ENCODE measurements at regions not wholly inside any gene's neighbourhood (a gene's known extent, or its start where the extent isn't known, plus 50 kb on each side); places are given as distances from the start of the nearest gene placed in this dataset.

- WGBS, result 59% methylated on average over 12 of the region's 12 CpGs
- peak overlapping the region; percentile 43 for H4K8ac ChIP-seq (ENCODE audit: low read length)
Observed at GRCh38 chr2:120464448-120464931, 118.6 kb downstream of the INHBB start.

GRCh38 chr2:120465012-120465700 is 119.2 kb downstream of the INHBB start:
- Histone ChIP-seq H2BK12ac (ENCODE audit: low read length in 2 of 2) (no peak overlapping the region), H2BK15ac (ENCODE audit: low read depth, poor library complexity, severe bottlenecking) (no peak overlapping the region), H3K23ac (ENCODE audit: low read length in 2 of 2) (no peak overlapping the region), H3K27me3 (ENCODE audit: control insufficient read depth in 1 of 2, insufficient read depth in 1 of 2, low read length in 2 of 2) (peaks cover 7 to 27% of the 10 kb centered on the region in 2 experiments), H3K36me3 (ENCODE audit: control insufficient read depth in 1 of 2, insufficient read depth in 2 of 2, low read depth in 1 of 2, low read length in 2 of 2) (no peaks in the 10 kb centered on the region), H4K91ac (ENCODE audit: low read length) (no peak overlapping the region), H4K8ac (ENCODE audit: low read length) (no peak overlapping the region), H2AFZ (ENCODE audit: low read depth, low read length) (no peak overlapping the region), H2AK5ac (ENCODE audit: low read length, severe bottlenecking) (no peak overlapping the region), H3K4ac (ENCODE audit: low read depth in 1 of 2, low read length in 2 of 2) (no peak overlapping the region), H3K9me3 (ENCODE audit: control insufficient read depth, low read length) (no peaks in the 10 kb centered on the region), H3K9ac (ENCODE audit: low read length) (no peak overlapping the region), H3K14ac (ENCODE audit: low read length in 2 of 2) (peak overlapping the region in 1 of 2 experiments; percentile 30), H2BK120ac (ENCODE audit: low read depth, low read length) (no peak overlapping the region), H3K4me2 (ENCODE audit: low read length, poor library complexity, severe bottlenecking) (no peak overlapping the region), H3K18ac (ENCODE audit: low read depth in 1 of 2, low read length in 2 of 2) (peak overlapping the region in 1 of 2 experiments; percentile 37), H3K27ac (ENCODE audit: low read length, poor library complexity, severe bottlenecking) (no peak overlapping the region), H3K4me3 (ENCODE audit: insufficient read depth in 1 of 2, low read depth in 1 of 2, low read length in 2 of 2) (no peak overlapping the region), H2BK5ac (ENCODE audit: low read depth, low read length, poor library complexity, severe bottlenecking) (no peak overlapping the region), H3K79me1 (replicated peaks; ENCODE audit: low read length, poor library complexity, severe bottlenecking) (no peaks in the 10 kb centered on the region), H3K4me1 (ENCODE audit: control insufficient read depth, insufficient read depth, low read depth, low read length) (peaks cover 7% of the 10 kb centered on the region)
- WGBS, result 93% methylated on average over 10 of the region's 11 CpGs
- no peak for DNase-seq

More at GRCh38 chr2:120464448-120464931, 118.6 kb downstream of the INHBB start:
- Histone ChIP-seq H3K9me3 (ENCODE audit: control insufficient read depth, low read length) (no peaks in the 10 kb centered on the region), H3K4me2 (ENCODE audit: low read length, poor library complexity, severe bottlenecking) (no peak overlapping the region), H2AK5ac (ENCODE audit: low read length, severe bottlenecking) (no peak overlapping the region), H3K36me3 (ENCODE audit: control insufficient read depth in 1 of 2, insufficient read depth in 2 of 2, low read depth in 1 of 2, low read length in 2 of 2) (no peaks in the 10 kb centered on the region), H3K4me3 (ENCODE audit: insufficient read depth in 1 of 2, low read depth in 1 of 2, low read length in 2 of 2) (no peak overlapping the region), H3K18ac (ENCODE audit: low read depth in 1 of 2, low read length in 2 of 2) (peak overlapping the region in 1 of 2 experiments; percentile 55), H2BK12ac (ENCODE audit: low read length in 2 of 2) (no peak overlapping the region), H3K14ac (ENCODE audit: low read length in 2 of 2) (no peak overlapping the region), H2BK120ac (ENCODE audit: low read depth, low read length) (no peak overlapping the region), H3K4ac (ENCODE audit: low read depth in 1 of 2, low read length in 2 of 2) (no peak overlapping the region), H3K23ac (ENCODE audit: low read length in 2 of 2) (no peak overlapping the region), H2BK15ac (ENCODE audit: low read depth, poor library complexity, severe bottlenecking) (no peak overlapping the region), H2BK5ac (ENCODE audit: low read depth, low read length, poor library complexity, severe bottlenecking) (no peak overlapping the region), H2AFZ (ENCODE audit: low read depth, low read length) (no peak overlapping the region), H3K9ac (ENCODE audit: low read length) (no peak overlapping the region), H3K79me1 (replicated peaks; ENCODE audit: low read length, poor library complexity, severe bottlenecking) (no peaks in the 10 kb centered on the region), H3K27me3 (ENCODE audit: control insufficient read depth in 1 of 2, insufficient read depth in 1 of 2, low read length in 2 of 2) (peaks cover 7 to 27% of the 10 kb centered on the region in 2 experiments), H4K91ac (ENCODE audit: low read length) (no peak overlapping the region), H3K4me1 (ENCODE audit: control insufficient read depth, insufficient read depth, low read depth, low read length) (peaks cover 7% of the 10 kb centered on the region), H3K27ac (ENCODE audit: low read length, poor library complexity, severe bottlenecking) (no peak overlapping the region)
- DNase-seq, result peak; percentile 33

GRCh38 chr2:120465701-120465988 is 119.7 kb downstream of the INHBB start:
- WGBS, result 39% methylated on average over 6 of the region's 6 CpGs
- Histone ChIP-seq H3K4me1 (ENCODE audit: control insufficient read depth, insufficient read depth, low read depth, low read length) (peaks cover 12% of the 10 kb centered on the region), H3K4me3 (ENCODE audit: insufficient read depth in 1 of 2, low read depth in 1 of 2, low read length in 2 of 2) (no peak overlapping the region), H2BK5ac (ENCODE audit: low read depth, low read length, poor library complexity, severe bottlenecking) (no peak overlapping the region), H3K23ac (ENCODE audit: low read length in 2 of 2) (no peak overlapping the region), H2AK5ac (ENCODE audit: low read length, severe bottlenecking) (no peak overlapping the region), H2AFZ (ENCODE audit: low read depth, low read length) (no peak overlapping the region), H2BK120ac (ENCODE audit: low read depth, low read length) (no peak overlapping the region), H3K4ac (ENCODE audit: low read depth in 1 of 2, low read length in 2 of 2) (no peak overlapping the region), H3K14ac (ENCODE audit: low read length in 2 of 2) (no peak overlapping the region), H4K8ac (ENCODE audit: low read length) (no peak overlapping the region), H4K91ac (ENCODE audit: low read length) (no peak overlapping the region), H2BK15ac (ENCODE audit: low read depth, poor library complexity, severe bottlenecking) (no peak overlapping the region), H3K36me3 (ENCODE audit: control insufficient read depth in 1 of 2, insufficient read depth in 2 of 2, low read depth in 1 of 2, low read length in 2 of 2) (no peaks in the 10 kb centered on the region), H3K4me2 (ENCODE audit: low read length, poor library complexity, severe bottlenecking) (no peak overlapping the region), H3K27me3 (ENCODE audit: control insufficient read depth in 1 of 2, insufficient read depth in 1 of 2, low read length in 2 of 2) (peaks cover 7 to 27% of the 10 kb centered on the region in 2 experiments), H3K27ac (ENCODE audit: low read length, poor library complexity, severe bottlenecking) (no peak overlapping the region), H2BK12ac (ENCODE audit: low read length in 2 of 2) (no peak overlapping the region), H3K9me3 (ENCODE audit: control insufficient read depth, low read length) (no peaks in the 10 kb centered on the region), H3K79me1 (replicated peaks; ENCODE audit: low read length, poor library complexity, severe bottlenecking) (no peaks in the 10 kb centered on the region), H3K18ac (ENCODE audit: low read depth in 1 of 2, low read length in 2 of 2) (no peak overlapping the region), H3K9ac (ENCODE audit: low read length) (no peak overlapping the region)
- DNase-seq, result no peak

- H3K14ac ChIP-seq (ENCODE audit: low read length in 2 of 2), result no peak overlapping the region
- WGBS, result 31% methylated on average over 25 of the region's 25 CpGs
- H2BK15ac ChIP-seq (ENCODE audit: low read depth, poor library complexity, severe bottlenecking), result no peak overlapping the region
- H3K4me1 ChIP-seq (ENCODE audit: control insufficient read depth, insufficient read depth, low read depth, low read length), result peaks cover 12% of the 10 kb centered on the region
- no peak overlapping the region for H2BK12ac ChIP-seq (ENCODE audit: low read length in 2 of 2)
- H3K23ac ChIP-seq (ENCODE audit: low read length in 2 of 2), result no peak overlapping the region
- no peak overlapping the region for H4K91ac ChIP-seq (ENCODE audit: low read length)
- no peak overlapping the region for H3K4me3 ChIP-seq (ENCODE audit: insufficient read depth in 1 of 2, low read depth in 1 of 2, low read length in 2 of 2)
- no peak overlapping the region for H2BK120ac ChIP-seq (ENCODE audit: low read depth, low read length)
- H4K8ac ChIP-seq (ENCODE audit: low read length), result no peak overlapping the region
- no peak overlapping the region for H2AK5ac ChIP-seq (ENCODE audit: low read length, severe bottlenecking)
- H3K9me3 ChIP-seq (ENCODE audit: control insufficient read depth, low read length), result no peaks in the 10 kb centered on the region
- no peak for DNase-seq
- no peak overlapping the region for H3K4me2 ChIP-seq (ENCODE audit: low read length, poor library complexity, severe bottlenecking)
- no peak overlapping the region for H3K4ac ChIP-seq (ENCODE audit: low read depth in 1 of 2, low read length in 2 of 2)
- no peak overlapping the region for H2BK5ac ChIP-seq (ENCODE audit: low read depth, low read length, poor library complexity, severe bottlenecking)
- no peak overlapping the region for H3K18ac ChIP-seq (ENCODE audit: low read depth in 1 of 2, low read length in 2 of 2)
- no peak overlapping the region for H3K27ac ChIP-seq (ENCODE audit: low read length, poor library complexity, severe bottlenecking)
- H2AFZ ChIP-seq (ENCODE audit: low read depth, low read length), result no peak overlapping the region
- no peaks in the 10 kb centered on the region for H3K36me3 ChIP-seq (ENCODE audit: control insufficient read depth in 1 of 2, insufficient read depth in 2 of 2, low read depth in 1 of 2, low read length in 2 of 2)
- peaks cover 7 to 23% of the 10 kb centered on the region in 2 experiments for H3K27me3 ChIP-seq (ENCODE audit: control insufficient read depth in 1 of 2, insufficient read depth in 1 of 2, low read length in 2 of 2)
- H3K79me1 ChIP-seq (replicated peaks; ENCODE audit: low read length, poor library complexity, severe bottlenecking), result no peaks in the 10 kb centered on the region
- no peak overlapping the region for H3K9ac ChIP-seq (ENCODE audit: low read length)
Observed at GRCh38 chr2:120465989-120466703, 120.2 kb downstream of the INHBB start.

Measured in mesenchymal stem cell (in vitro differentiated cells and primary cell).